ENCODE measurements at regions not wholly inside any gene's neighbourhood (a gene's known extent, or its start where the extent isn't known, plus 50 kb on each side); places are given as distances from the start of the nearest gene placed in this dataset.

DNA sequence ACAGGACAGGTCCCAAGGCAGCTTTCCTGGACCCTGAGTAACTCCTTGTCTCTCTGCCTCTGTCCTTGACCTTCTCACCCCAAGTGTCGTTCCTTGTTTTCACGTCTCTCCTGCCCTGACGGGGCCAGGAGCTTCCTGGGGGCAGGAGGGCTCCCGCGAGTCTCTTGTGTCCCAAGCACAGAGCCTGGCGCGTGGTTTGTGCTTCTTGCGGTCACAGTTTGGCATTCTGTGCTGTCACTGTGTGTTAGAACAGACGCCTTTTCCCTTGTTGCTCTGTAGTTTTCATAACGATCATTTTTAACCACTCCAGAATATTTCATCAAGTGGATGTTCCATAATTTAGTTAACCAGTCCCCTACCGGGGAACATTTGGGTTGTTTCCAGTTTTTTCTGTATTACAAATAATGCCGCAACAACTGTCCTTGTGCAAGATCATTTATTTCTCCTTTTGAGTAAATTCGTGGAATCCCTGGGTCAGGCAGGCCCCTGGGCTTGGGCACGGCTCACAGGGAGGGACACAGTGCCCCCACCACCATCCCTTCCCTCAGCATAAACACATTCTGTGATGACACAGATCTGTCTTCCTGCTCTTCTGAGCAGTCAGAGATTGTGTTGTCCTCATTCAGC, 71.9 kb downstream of the TSPAN17 start:
- Mint-ChIP-seq H3K36me3 (ENCODE audit: unreplicated experiment) (peaks cover 8% of the 10 kb centered on the region), H3K9me3 (ENCODE audit: unreplicated experiment) (peaks cover 2% of the 10 kb centered on the region), H3K27me3 (ENCODE audit: unreplicated experiment) (no peaks in the 10 kb centered on the region), H3K4me1 (ENCODE audit: low read depth, unreplicated experiment) (peaks cover 9% of the 10 kb centered on the region), H3K27ac (ENCODE audit: unreplicated experiment) (no peak overlapping the region), H3K4me3 (ENCODE audit: unreplicated experiment) (no peak overlapping the region)
- TF ChIP-seq, protein P1, sequence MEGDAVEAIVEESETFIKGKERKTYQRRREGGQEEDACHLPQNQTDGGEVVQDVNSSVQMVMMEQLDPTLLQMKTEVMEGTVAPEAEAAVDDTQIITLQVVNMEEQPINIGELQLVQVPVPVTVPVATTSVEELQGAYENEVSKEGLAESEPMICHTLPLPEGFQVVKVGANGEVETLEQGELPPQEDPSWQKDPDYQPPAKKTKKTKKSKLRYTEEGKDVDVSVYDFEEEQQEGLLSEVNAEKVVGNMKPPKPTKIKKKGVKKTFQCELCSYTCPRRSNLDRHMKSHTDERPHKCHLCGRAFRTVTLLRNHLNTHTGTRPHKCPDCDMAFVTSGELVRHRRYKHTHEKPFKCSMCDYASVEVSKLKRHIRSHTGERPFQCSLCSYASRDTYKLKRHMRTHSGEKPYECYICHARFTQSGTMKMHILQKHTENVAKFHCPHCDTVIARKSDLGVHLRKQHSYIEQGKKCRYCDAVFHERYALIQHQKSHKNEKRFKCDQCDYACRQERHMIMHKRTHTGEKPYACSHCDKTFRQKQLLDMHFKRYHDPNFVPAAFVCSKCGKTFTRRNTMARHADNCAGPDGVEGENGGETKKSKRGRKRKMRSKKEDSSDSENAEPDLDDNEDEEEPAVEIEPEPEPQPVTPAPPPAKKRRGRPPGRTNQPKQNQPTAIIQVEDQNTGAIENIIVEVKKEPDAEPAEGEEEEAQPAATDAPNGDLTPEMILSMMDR (IDR thresholded peaks at IDR 0.05; ENCODE audit: partially characterized antibody, unreplicated experiment), result no peak
- no peak for DNase-seq

DNA sequence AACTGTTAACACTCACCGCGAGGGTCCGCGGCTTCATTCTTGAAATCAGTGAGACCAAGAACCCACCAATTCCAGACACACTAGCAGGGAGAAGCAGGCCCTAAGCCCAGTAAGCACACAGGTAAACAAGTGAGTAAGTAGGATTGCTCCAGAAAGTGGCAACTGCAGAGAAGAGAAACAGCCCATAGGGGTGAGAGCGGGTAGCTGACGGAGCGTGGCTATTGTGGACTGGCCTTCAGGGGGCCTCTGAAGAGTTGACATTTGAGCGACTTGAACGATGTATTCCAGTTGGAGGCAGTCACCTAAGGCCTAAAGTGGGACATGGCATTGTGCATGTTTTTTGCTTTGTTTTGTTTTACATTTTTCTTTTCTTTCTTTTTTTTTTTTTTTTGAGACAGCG, 74.2 kb downstream of the TSPAN17 start:
- Mint-ChIP-seq H3K36me3 (ENCODE audit: unreplicated experiment) (no peaks in the 10 kb centered on the region), H3K4me1 (ENCODE audit: low read depth, unreplicated experiment) (peaks cover 15% of the 10 kb centered on the region), H3K9me3 (ENCODE audit: unreplicated experiment) (no peaks in the 10 kb centered on the region)

DNA sequence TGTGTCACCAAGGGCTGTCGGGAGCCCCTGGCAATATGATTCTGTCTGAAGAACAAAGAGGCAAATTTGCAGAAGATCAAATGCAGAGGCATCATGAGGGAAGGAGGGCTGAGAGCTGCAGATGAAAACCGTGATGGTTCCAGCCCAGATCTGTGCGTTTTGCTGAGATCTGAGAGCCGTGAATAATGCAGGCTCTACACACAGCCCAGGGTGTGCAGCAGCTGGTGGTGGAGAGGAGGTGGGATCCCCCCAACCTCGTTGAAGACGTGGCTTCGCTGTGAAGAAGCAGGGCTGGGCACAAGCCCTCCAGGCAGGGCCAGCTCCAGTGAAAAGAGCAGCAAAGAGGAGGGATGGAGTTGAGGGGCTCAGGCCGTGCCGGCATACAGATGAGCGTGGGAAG, 75.5 kb downstream of the TSPAN17 start:
- H3K27me3 Mint-ChIP-seq (ENCODE audit: unreplicated experiment), result no peaks in the 10 kb centered on the region
- no peaks in the 10 kb centered on the region for H3K9me3 Mint-ChIP-seq (ENCODE audit: unreplicated experiment)
- no peak overlapping the region for H3K4me3 Mint-ChIP-seq (ENCODE audit: unreplicated experiment)
- no peak for DNase-seq
- peaks cover 16% of the 10 kb centered on the region for H3K4me1 Mint-ChIP-seq (ENCODE audit: low read depth, unreplicated experiment)
- TF ChIP-seq, protein P1 (IDR thresholded peaks at IDR 0.05; ENCODE audit: partially characterized antibody, unreplicated experiment), result no peak
- H3K36me3 Mint-ChIP-seq (ENCODE audit: unreplicated experiment), result no peaks in the 10 kb centered on the region
- peak overlapping the region; percentile 34 for H3K27ac Mint-ChIP-seq (ENCODE audit: unreplicated experiment)

More for the DNA sequence above, 74.2 kb downstream of the TSPAN17 start:
- H3K27ac Mint-ChIP-seq (ENCODE audit: unreplicated experiment), result no peak overlapping the region
- TF ChIP-seq, protein P1 (IDR thresholded peaks at IDR 0.05; ENCODE audit: partially characterized antibody, unreplicated experiment), result no peak
- no peak overlapping the region for H3K4me3 Mint-ChIP-seq (ENCODE audit: unreplicated experiment)
- DNase-seq, result no peak
- H3K27me3 Mint-ChIP-seq (ENCODE audit: unreplicated experiment), result no peaks in the 10 kb centered on the region

DNA sequence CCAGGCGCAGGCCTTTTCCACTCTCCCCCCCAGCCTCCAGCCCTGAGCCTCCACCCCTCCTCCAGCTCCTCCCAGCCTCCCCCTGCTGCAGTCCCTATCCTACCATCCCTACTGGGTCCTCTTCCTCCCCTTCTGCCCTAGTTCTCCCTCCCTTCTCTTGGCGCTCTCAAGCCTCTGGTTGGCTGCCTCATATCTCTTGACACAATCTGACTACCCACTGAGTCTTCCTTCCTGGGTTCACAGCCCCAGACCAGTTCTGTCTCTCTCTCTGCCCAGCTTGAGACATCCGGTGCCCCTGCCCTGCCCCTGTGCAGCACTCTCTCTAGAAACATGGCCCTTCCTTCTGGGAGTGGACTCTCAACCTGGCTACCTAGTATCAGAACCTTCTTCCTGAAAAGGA, 76.2 kb downstream of the TSPAN17 start:
- Mint-ChIP-seq H3K27me3 (ENCODE audit: unreplicated experiment) (no peaks in the 10 kb centered on the region), H3K9me3 (ENCODE audit: unreplicated experiment) (no peaks in the 10 kb centered on the region), H3K27ac (ENCODE audit: unreplicated experiment) (no peak overlapping the region), H3K4me1 (ENCODE audit: low read depth, unreplicated experiment) (peaks cover 17% of the 10 kb centered on the region), H3K4me3 (ENCODE audit: unreplicated experiment) (no peak overlapping the region), H3K36me3 (ENCODE audit: unreplicated experiment) (no peaks in the 10 kb centered on the region)
- TF ChIP-seq, protein P1 (IDR thresholded peaks at IDR 0.05; ENCODE audit: partially characterized antibody, unreplicated experiment), result no peak
- DNase-seq, result no peak

DNA sequence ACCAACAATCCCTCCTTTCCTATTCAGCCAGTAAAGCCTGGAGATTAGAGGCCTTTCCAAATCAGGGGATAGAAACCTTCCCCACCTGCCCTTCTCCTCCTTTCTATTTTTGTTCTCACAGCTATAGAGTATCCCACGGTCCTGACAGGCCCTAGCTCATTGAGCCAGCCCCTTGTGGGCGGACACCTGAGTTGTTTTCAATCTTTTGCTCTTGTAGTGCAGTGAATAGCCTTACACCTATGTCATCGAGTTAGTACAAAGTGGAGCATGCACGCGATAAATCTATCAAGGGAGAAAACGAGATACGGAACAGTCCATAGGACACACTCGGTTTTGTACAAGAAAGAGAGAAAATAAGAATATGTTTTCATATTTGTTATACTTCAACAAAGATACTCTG, 77.2 kb downstream of the TSPAN17 start:
- DNase-seq, result no peak
- H3K36me3 Mint-ChIP-seq (ENCODE audit: unreplicated experiment), result no peaks in the 10 kb centered on the region

More for the DNA sequence above, 77.2 kb downstream of the TSPAN17 start:
- H3K27me3 Mint-ChIP-seq (ENCODE audit: unreplicated experiment), result peaks cover 2% of the 10 kb centered on the region
- H3K9me3 Mint-ChIP-seq (ENCODE audit: unreplicated experiment), result no peaks in the 10 kb centered on the region
- TF ChIP-seq, protein P1 (IDR thresholded peaks at IDR 0.05; ENCODE audit: partially characterized antibody, unreplicated experiment), result no peak
- H3K4me3 Mint-ChIP-seq (ENCODE audit: unreplicated experiment), result no peak overlapping the region
- H3K27ac Mint-ChIP-seq (ENCODE audit: unreplicated experiment), result no peak overlapping the region
- peaks cover 22% of the 10 kb centered on the region for H3K4me1 Mint-ChIP-seq (ENCODE audit: low read depth, unreplicated experiment)

Data from glutamatergic neuron (in vitro differentiated cells).